HL-60 (cell line): ENCODE measurements at regions not wholly inside any gene's neighbourhood (a gene's known extent, or its start where the extent isn't known, plus 50 kb on each side); places are given as distances from the start of the nearest gene placed in this dataset.

Experiments used
- DNase-seq, 2 experiments: peaks; one replicate each; pipeline ENCODE4 v3.0.0-alpha.2; 2010 to 2020; ENCODE audit warnings: low read depth in 1 of 2, low spot score in 1 of 2
- H3K27ac ChIP-seq: fragments of 250-450 bp; sonication (Bioruptor Pico); replicated peaks from 2 replicates; pipeline ENCODE4 v1.5.1; 2020; ENCODE audit warnings: mild to moderate bottlenecking, moderate library complexity
- H3K27me3 ChIP-seq: fragments of 250-450 bp; sonication (Bioruptor Pico); 2 replicates; pipeline ENCODE4 v1.5.1; 2021; ENCODE audit warnings: mild to moderate bottlenecking, moderate library complexity; ENCODE audit not compliant: insufficient read depth, poor library complexity, severe bottlenecking
- H3K4me3 ChIP-seq: replicated peaks from 2 replicates; pipeline ENCODE4 v1.5.1; 2011; ENCODE audit warnings: mild to moderate bottlenecking, control low read depth, low read length; ENCODE audit not compliant: insufficient read depth
- CTCF ChIP-seq: IDR thresholded peaks from one replicate; pipeline ENCODE4 v1.5.1; 2011; ENCODE audit warnings: low read length, control low read depth, inconsistent platforms; ENCODE audit not compliant: insufficient read depth
- GABPA ChIP-seq: IDR thresholded peaks from 2 replicates; pipeline ENCODE4 v1.6.1; 2012; ENCODE audit warnings: low read depth
- POLR2AphosphoS5 ChIP-seq: IDR thresholded peaks from 2 replicates; pipeline ENCODE4 v1.6.1; 2012; ENCODE audit warnings: low read depth
- SPI1 ChIP-seq: IDR thresholded peaks from 2 replicates; pipeline ENCODE4 v1.6.1; 2012; ENCODE audit warnings: low read depth, mild to moderate bottlenecking, borderline replicate concordance
- TF ChIP-seq, protein P1 (sequence below): IDR thresholded peaks from 2 replicates; pipeline ENCODE4 v1.6.1; 2012; ENCODE audit warnings: low read depth; ENCODE audit not compliant: insufficient replicate concordance

DNA sequence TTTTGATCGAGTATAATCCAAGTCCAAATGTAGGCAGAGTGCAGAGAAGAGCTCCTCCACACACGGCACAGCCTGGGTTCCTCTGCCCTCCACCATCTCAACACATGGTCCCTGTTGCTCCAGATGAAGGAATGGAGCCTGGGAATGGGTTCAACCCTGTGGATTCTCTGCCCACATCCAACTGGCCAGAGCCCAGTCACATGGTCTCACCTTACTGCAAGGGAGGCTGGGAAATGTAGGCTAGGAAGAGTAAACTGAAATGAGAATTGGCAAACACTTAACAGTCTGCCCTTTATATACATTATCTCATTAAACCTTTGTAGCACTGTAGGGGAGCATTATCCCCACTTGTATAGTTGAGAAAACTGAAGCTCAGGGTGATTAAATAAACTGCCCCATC lies 60.1 kb upstream of the RAB4A start:
- Histone ChIP-seq H3K4me3 (no peak overlapping the region), H3K27me3 (no peaks in the 10 kb centered on the region), H3K27ac (no peak overlapping the region)
- DNase-seq: no peak
- TF ChIP-seq, protein P1, sequence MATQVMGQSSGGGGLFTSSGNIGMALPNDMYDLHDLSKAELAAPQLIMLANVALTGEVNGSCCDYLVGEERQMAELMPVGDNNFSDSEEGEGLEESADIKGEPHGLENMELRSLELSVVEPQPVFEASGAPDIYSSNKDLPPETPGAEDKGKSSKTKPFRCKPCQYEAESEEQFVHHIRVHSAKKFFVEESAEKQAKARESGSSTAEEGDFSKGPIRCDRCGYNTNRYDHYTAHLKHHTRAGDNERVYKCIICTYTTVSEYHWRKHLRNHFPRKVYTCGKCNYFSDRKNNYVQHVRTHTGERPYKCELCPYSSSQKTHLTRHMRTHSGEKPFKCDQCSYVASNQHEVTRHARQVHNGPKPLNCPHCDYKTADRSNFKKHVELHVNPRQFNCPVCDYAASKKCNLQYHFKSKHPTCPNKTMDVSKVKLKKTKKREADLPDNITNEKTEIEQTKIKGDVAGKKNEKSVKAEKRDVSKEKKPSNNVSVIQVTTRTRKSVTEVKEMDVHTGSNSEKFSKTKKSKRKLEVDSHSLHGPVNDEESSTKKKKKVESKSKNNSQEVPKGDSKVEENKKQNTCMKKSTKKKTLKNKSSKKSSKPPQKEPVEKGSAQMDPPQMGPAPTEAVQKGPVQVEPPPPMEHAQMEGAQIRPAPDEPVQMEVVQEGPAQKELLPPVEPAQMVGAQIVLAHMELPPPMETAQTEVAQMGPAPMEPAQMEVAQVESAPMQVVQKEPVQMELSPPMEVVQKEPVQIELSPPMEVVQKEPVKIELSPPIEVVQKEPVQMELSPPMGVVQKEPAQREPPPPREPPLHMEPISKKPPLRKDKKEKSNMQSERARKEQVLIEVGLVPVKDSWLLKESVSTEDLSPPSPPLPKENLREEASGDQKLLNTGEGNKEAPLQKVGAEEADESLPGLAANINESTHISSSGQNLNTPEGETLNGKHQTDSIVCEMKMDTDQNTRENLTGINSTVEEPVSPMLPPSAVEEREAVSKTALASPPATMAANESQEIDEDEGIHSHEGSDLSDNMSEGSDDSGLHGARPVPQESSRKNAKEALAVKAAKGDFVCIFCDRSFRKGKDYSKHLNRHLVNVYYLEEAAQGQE: no peak
- no peak for TF ChIP-seq GABPA
- TF ChIP-seq SPI1: no peak
- no peak for TF ChIP-seq CTCF

DNA sequence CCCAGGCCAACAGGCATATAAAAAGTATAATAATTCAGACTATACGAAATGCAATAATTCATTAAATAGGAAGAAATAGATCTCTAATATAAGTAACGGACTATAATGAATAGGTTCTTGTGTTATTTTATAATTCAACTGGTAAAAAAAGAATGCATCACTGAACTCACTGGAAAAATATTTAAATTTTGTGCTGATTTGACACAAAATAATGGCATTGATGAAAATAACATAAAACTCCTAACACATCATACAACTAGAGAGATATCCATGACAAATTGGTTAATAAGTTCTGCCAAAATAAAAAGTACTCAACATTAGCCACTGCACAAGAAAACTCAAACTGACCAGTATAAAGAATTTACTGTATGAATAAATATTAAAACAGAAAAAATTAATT lies 57.1 kb upstream of the RAB4A start:
- Histone ChIP-seq H3K27me3 (no peaks in the 10 kb centered on the region), H3K4me3 (no peak overlapping the region), H3K27ac (no peak overlapping the region)
- TF ChIP-seq SPI1 (no peak), GABPA (no peak), CTCF (no peak), POLR2AphosphoS5 (no peak)
- DNase-seq: no peak

DNA sequence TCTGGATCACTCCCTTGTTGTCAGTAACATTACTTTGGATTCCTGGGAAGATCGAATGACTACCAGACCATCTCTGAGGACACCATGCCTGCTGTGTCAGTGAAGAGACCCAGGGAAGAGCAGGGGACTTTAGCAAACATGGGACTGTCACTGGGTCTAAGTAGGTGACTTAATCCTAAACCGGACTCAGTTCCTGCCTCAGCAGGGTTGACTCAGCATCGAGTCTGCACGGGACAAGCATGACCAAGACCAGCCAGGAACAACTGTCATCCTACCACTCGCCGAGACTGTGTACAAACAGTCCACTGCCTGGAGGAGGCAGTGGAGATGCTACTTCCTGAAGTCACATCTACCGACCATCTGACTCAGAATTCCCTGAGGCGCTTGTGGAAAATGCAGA lies 53.2 kb upstream of the RAB4A start:
- Histone ChIP-seq H3K27ac (no peak overlapping the region), H3K27me3 (no peaks in the 10 kb centered on the region), H3K4me3 (no peak overlapping the region)
- TF ChIP-seq, protein P1: no peak
- TF ChIP-seq CTCF: no peak
- TF ChIP-seq GABPA: no peak
- no peak for TF ChIP-seq SPI1
- no peak for TF ChIP-seq POLR2AphosphoS5
- DNase-seq: peak in 1 of 2 experiments; percentile 17

GRCh38 chr1:229218612-229219025 lies 52.3 kb upstream of the RAB4A start:
- no peak for DNase-seq
- Histone ChIP-seq H3K27me3 (no peaks in the 10 kb centered on the region), H3K27ac (no peak overlapping the region), H3K4me3 (no peak overlapping the region)
- no peak for TF ChIP-seq GABPA
- no peak for TF ChIP-seq POLR2AphosphoS5
- TF ChIP-seq, protein P1: no peak
- TF ChIP-seq SPI1: no peak
- TF ChIP-seq CTCF: no peak
